GM18499 (cell line): ENCODE measurements at regions not wholly inside any gene's neighbourhood (a gene's known extent, or its start where the extent isn't known, plus 50 kb on each side); places are given as distances from the start of the nearest gene placed in this dataset.

Experiments used
- ATAC-seq: cut with Tn5 transposase; IDR thresholded peaks from one replicate; pipeline ENCODE4 v1.9.1; 2021; ENCODE audit warnings: moderate number of reproducible peaks; ENCODE audit not compliant: insufficient read depth, unreplicated experiment

GRCh38 chr2:52919673-52920072 lies 847.9 kb upstream of the CHAC2 start:
- no peak for ATAC-seq

GRCh38 chr2:52918551-52918950 lies 849.1 kb upstream of the CHAC2 start:
- ATAC-seq, result no peak

- ATAC-seq, result no peak
These were observed 850.6 kb upstream of the CHAC2 start for GRCh38 chr2:52916981-52917380.

GRCh38 chr2:52904355-52904891 lies 863.2 kb upstream of the CHAC2 start:
- ATAC-seq, result no peak

- ATAC-seq, result no peak
These were observed 870.0 kb upstream of the CHAC2 start for GRCh38 chr2:52897511-52898044.

GRCh38 chr2:52895726-52896340 lies 871.8 kb upstream of the CHAC2 start:
- no peak for ATAC-seq

GRCh38 chr2:52886556-52886955 lies 881.0 kb upstream of the CHAC2 start:
- no peak for ATAC-seq

GRCh38 chr2:52884761-52885352 lies 882.7 kb upstream of the CHAC2 start:
- no peak for ATAC-seq

GRCh38 chr2:52882974-52883373 lies 884.6 kb upstream of the CHAC2 start:
- ATAC-seq, result no peak

- no peak for ATAC-seq
These were observed 886.0 kb upstream of the CHAC2 start for GRCh38 chr2:52881606-52882005.

GRCh38 chr2:52880872-52881271 lies 886.7 kb upstream of the CHAC2 start:
- ATAC-seq, result no peak

GRCh38 chr2:52879561-52879960 lies 888.0 kb upstream of the CHAC2 start:
- no peak for ATAC-seq

GRCh38 chr2:52877703-52878102 lies 889.9 kb upstream of the CHAC2 start:
- ATAC-seq, result no peak

GRCh38 chr2:52874466-52875106 lies 893.0 kb upstream of the CHAC2 start:
- ATAC-seq, result no peak

- ATAC-seq, result no peak
These were observed 904.8 kb upstream of the CHAC2 start for GRCh38 chr2:52862801-52863200.

GRCh38 chr2:52861596-52861995 lies 906.0 kb upstream of the CHAC2 start:
- ATAC-seq, result no peak

GRCh38 chr2:52859065-52859464 lies 908.5 kb upstream of the CHAC2 start:
- ATAC-seq, result no peak

- no peak for ATAC-seq
These were observed 909.9 kb upstream of the CHAC2 start for GRCh38 chr2:52857722-52858121.

GRCh38 chr2:52852006-52852405 lies 915.6 kb upstream of the CHAC2 start:
- no peak for ATAC-seq

GRCh38 chr2:52844701-52845423 lies 922.7 kb upstream of the CHAC2 start:
- ATAC-seq, result no peak

- no peak for ATAC-seq
These were observed 931.7 kb upstream of the CHAC2 start for GRCh38 chr2:52835909-52836308.
